ENCODE measurements at regions not wholly inside any gene's neighbourhood (a gene's known extent, or its start where the extent isn't known, plus 50 kb on each side); places are given as distances from the start of the nearest gene placed in this dataset.
"Not testable (repeated sequence)": the region's sequence is repeated elsewhere in the genome, so short reads cannot be mapped to it uniquely, and the experiment has no call there.

- DNase-seq: not testable (repeated sequence)
Measured at GRCh38 chr3:145517416-145517815, 643.6 kb downstream of the PLOD2 start.

- DNase-seq: no peak
Measured at GRCh38 chr3:145518639-145519038, 642.3 kb downstream of the PLOD2 start.

DNA sequence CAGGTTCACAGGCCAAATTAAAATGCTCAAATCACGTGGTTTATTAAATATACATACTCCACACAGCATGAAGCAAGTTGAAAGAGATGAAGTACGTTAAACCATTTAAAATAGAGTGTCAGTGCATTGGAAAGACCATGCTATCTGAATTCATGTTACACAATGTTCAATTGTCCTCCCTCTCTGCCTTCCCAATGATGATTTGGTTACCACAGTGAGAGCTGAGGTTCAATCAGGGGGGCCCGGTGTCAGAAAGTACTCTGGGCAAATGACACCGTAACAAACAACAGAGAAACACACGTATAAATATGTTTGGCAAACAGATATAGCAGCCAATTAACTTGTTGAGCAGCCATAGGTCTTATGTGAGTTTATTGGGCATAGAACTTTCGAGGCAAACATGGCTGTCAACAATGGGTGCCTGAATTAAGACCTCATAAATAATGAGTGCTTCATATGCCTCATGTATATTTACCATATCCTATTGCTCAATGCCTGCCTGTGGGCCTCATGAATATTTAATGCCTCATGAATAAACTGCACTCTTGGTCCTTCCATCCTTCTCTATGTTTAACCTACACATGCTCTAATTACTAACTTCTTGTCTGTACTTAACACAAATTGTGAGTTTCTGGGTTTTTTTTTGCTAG lies 641.5 kb downstream of the PLOD2 start:
- no peak for DNase-seq

DNA sequence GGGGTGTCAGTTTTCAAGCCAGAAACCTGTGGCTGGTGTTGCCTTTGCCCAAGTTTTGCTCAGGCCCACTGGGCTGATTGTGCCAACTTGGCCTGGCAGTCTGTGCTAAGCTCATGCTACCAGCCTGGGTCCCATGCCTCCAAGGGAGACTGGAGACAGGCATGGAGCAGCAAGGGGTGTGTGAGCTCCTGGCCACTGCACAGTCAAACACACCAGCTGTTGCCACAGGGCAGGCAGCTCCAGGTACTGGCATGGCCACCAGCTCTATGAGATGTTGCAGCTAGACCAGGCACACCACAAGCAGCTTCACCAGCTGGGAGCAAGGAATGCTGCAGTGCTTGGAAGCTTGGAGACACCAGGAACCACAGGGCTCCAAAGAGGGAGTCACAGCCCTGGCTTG lies 638.8 kb downstream of the PLOD2 start:
- no peak for DNase-seq

DNA sequence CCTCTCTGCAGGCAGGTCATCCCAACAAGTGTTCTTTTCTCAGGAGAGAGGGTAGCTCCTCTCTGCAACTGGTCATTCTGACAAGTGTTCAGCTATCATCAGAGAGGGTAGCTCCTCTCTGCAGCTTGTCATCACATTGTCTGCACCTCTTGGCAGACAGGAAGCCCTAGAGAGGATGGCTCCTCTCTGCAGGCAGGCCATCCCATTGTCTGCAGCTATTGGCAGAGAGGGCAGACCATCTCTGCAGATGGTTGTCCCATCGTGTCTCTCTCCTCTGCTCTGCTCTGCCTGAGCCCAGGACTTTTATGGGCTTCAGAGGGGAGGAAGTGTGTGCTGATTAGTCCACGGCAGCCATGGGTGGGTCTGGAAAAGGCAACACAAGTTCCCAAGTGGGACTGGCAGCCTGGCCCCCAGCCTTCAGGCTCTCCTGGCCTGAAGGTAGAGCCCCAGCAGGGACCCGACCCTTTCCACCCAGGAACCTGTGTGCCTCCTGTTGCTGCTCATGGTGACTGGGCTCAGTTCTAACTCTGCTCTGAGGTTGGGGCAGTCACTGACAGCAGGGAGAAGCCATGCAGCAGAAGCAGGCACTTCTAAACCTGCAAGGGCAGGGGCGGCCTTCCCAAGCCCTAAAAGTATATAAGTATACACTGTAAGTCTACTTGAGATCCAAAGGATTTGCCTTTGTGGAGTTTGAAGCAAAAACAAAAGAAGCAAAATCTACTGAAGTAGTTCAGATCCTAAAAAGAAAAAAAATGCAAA lies 637.9 kb downstream of the PLOD2 start:
- DNase-seq: no peak

DNA sequence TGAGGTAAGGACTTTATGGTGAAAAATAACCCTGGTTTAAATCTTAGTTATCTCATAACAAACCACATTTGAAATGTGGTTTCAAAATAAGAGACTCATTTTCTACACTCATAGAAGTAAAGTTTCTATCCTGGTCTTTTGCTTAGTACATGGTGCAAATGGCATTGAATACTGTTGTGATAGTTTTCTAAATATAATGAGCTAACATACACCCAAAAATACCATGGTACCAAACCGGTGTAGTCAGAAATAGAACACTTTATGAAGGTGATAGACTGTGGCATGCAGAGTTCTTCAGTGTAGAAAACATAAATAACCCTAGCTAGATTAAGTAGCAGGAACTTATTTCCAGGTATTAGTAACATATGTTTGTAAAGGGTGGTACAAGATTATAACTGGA lies 629.4 kb downstream of the PLOD2 start:
- no peak for DNase-seq

DNA sequence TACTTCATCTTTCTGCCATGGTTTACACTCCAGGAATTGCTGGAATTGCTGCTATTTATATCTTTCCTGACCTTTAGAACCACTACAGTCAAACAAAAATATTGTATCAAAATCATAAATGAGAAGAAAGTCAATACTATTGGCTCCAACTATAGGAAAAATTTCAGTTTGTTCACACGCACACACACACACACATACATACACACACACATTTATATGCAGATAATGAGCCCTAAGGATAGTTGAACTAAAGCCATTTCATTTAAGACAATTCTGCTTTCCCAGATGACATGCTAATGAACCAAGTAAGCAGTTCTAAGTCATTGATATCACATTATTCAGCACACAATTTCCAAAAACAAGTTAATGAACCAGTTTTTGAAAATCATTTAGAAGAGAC lies 627.3 kb downstream of the PLOD2 start:
- DNase-seq: no peak

- DNase-seq: no peak
Measured at GRCh38 chr3:145536461-145536860, 624.5 kb downstream of the PLOD2 start.

GRCh38 chr3:145550522-145550921 lies 610.5 kb downstream of the PLOD2 start:
- DNase-seq: no peak

- DNase-seq: no peak
Measured at GRCh38 chr3:145557405-145557804, 603.6 kb downstream of the PLOD2 start.

DNA sequence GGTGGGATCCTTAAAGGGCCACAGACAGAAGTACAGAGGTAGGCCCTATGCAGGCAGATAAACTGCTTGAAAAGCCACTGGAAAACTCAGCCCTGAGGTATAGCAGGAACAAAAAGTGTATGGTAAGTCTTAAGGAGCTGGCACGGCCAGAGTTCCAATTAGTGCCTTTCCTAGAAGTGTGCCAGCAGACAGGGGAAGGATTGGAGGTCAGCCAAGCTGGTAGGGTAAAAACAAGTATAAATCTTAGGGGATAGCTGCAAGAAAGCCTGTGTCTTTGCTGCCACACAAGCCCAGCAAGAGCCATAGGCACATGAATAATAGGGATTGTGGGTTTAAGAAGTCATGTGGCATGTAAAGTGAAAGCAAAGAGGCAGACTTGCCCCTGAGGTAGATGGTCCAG lies 582.5 kb downstream of the PLOD2 start:
- no peak for DNase-seq

DNA sequence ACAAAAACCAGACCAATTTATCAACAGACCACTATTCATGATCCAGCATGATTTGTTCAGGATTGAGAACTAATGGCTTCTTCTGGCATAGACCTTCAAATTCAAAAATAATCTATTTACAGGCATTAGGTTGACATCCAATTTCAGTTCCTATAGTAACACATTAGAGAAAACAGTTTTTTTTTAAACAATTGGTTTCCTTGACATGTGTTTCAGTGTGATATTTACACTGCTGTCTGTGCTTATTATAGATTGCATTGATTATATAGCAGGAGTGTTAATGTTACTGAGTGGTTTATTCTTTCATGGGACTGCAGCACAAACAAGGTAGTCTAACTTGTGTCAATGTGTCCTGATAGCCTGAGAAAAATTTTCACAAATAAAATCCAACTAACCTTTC lies 579.3 kb downstream of the PLOD2 start:
- no peak for DNase-seq

- DNase-seq: no peak
Measured at GRCh38 chr3:145604851-145605250, 556.1 kb downstream of the PLOD2 start.

DNA sequence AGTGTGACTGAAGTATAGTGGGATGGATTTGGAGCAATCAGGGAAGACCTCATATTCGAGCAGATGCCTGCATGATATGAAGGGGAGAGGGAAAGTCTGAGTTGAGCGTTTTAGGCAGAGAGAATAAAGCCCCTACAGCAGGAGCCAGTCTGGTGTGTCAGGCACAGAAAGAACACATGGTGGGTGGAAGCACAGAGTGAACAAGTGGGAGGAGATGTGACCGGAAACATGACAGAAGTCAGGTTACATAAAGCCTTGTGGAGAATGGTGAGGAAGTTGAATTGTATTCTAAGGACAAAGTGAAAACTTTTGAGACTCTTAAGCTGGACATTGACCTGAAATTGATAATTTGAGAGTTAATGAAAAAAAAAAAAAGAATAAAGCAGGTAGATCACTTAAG lies 541.0 kb downstream of the PLOD2 start:
- no peak for DNase-seq

DNA sequence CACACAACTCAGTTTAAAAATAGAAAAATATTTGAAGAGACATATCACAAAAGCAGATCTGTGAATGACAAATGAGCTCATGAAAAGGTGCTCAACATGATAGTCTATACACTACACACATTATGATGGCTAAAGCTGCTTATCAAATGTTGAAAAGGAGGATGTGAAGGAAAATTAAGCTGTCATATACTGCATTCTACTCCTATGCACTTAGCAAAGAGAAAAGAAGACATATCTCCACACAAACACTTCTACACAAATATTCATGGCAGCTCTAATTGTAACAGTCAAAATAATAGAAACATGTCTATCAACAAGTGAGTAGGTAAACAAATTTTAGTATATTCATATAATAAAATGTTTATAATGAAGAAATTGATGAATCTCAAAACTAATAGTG lies 540.5 kb downstream of the PLOD2 start:
- no peak for DNase-seq

GRCh38 chr3:145623349-145623748 lies 537.6 kb downstream of the PLOD2 start:
- no peak for DNase-seq

- no peak for DNase-seq
Measured at GRCh38 chr3:145628211-145628610, 532.8 kb downstream of the PLOD2 start.

GRCh38 chr3:145637105-145637504 lies 523.9 kb downstream of the PLOD2 start:
- DNase-seq: no peak

DNA sequence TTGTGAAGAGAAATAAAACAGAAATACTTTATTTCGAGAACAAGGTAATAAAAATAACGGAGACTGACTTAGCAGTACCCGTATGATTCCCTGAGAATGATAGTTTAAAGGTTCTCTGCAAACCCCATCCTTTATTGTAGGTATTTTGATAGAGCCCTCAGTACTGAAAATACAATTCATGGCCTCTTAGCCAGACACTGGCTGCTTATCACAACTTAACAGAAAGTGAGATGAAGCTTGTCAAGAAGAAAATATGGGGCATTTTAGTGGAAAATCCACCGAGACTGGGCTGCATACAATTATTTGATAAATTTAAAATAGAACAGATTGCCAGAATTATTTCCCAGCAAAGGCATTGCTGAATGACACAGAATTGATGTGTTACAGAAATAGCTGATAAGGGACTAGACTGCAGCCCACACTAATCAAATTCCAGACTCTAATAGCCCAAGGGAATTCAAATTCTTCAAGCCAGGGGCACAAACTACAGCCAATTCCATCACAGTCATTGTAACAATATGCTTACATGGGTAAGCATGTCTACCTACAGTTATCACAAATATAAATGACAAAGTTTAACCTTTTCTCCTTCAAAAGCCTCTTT lies 521.9 kb downstream of the PLOD2 start:
- no peak for DNase-seq

- no peak for DNase-seq
Measured at GRCh38 chr3:145639875-145640274, 521.1 kb downstream of the PLOD2 start.

DNA sequence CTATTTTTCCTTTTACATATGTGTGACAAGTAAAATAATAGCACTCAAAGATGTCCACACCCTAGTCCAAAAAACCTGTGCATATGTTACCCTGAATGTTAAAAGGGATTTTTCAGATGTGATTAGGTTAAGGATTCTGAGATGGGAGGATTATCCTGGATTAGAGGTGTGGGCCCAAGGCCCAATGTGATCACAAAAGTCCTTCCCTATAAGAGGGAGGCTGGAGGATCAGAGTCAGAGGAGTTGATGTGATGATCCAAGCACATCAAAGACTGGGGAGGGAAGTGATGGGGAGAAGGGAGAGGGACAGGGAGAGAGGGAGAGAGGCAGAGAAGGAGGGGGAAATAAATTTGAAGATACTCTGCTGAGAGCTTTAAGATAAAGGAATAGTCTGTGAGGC lies 512.6 kb downstream of the PLOD2 start:
- DNase-seq: no peak

- no peak for DNase-seq
Measured at GRCh38 chr3:145649368-145649887, 511.6 kb downstream of the PLOD2 start.

DNA sequence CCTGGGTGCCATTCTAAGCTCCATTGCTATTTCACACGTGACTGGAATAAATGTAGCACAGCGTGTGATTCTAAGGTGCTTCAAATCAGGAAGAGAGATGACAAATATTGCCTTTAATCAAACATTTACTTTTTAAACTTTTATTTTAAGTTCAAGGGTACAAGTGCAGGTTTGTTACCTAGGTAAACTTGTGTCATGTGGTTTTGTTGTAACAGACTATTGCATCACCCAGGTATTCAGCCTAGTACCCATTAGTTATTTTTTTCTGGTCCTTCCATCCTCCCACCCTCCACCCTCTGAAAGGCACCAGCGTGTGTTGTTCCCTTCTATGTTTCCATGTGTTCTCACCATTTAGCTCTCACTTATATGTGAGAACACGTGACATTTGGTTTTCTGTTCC lies 510.8 kb downstream of the PLOD2 start:
- DNase-seq: no peak

- DNase-seq: no peak
Measured at GRCh38 chr3:145671121-145671520, 489.9 kb downstream of the PLOD2 start.
